WTC11 (cell line): ENCODE measurements at regions not wholly inside any gene's neighbourhood (a gene's known extent, or its start where the extent isn't known, plus 50 kb on each side); places are given as distances from the start of the nearest gene placed in this dataset.

Experiments used
- ATAC-seq: fragments of 200-7000 bp; cut with Tn5 transposase; 2 replicates; pipeline ENCODE4 v1.10.0; 2021; ENCODE audit warnings: mild to moderate bottlenecking, moderate library complexity
- CTCF ChIA-PET: fragments of 300-600 bp; sonication (Branson Sonifier 250); formaldehyde crosslinking; loops from one replicate; lab custom pipeline; 2021; ENCODE audit warnings: antibody characterized with exemption; lab: Charles Lee
- POLR2A ChIA-PET: fragments of 350-600 bp; sonication (Branson Sonifier 250); formaldehyde crosslinking; loops from one replicate; lab custom pipeline; 2021; ENCODE audit warnings: antibody characterized with exemption; lab: Charles Lee
- DNase-seq: peaks from one replicate; pipeline ENCODE4 v3.0.0; 2021; ENCODE audit warnings: low spot score
- H3K27ac Mint-ChIP-seq: 2 replicates; pipeline ENCODE4 v1.8.0; 2021; ENCODE audit warnings: mixed read lengths
- H3K27me3 Mint-ChIP-seq: 2 replicates; pipeline ENCODE4 v1.8.0; 2021; ENCODE audit warnings: low read depth, mild to moderate bottlenecking, moderate library complexity, mixed read lengths
- H3K36me3 Mint-ChIP-seq: 2 replicates; pipeline ENCODE4 v1.8.0; 2021; ENCODE audit warnings: mixed read lengths
- H3K4me1 Mint-ChIP-seq: 2 replicates; pipeline ENCODE4 v1.8.0; 2022; ENCODE audit warnings: mixed read lengths
- H3K4me3 Mint-ChIP-seq: 2 replicates; pipeline ENCODE4 v1.8.0; 2021; ENCODE audit warnings: mild to moderate bottlenecking, moderate library complexity, mixed read lengths
- H3K9me3 Mint-ChIP-seq: 2 replicates; pipeline ENCODE4 v1.8.0; 2021; ENCODE audit warnings: mixed read lengths
- AFF4 ChIP-seq: sonication (generic); formaldehyde crosslinking; IDR thresholded peaks from 2 replicates; pipeline ENCODE4 v1.8.1; 2023; ENCODE audit warnings: mild to moderate bottlenecking, missing genetic modification reagents, borderline replicate concordance
- ATF3 ChIP-seq: sonication (generic); formaldehyde crosslinking; conservative IDR thresholded peaks from 2 replicates; pipeline ENCODE4 v1.8.1; 2022; ENCODE audit warnings: mild to moderate bottlenecking, missing genetic modification reagents
- CDX4 ChIP-seq: fragments of 250-450 bp; sonication (Bioruptor Pico); IDR thresholded peaks from 2 replicates; pipeline ENCODE4 v1.9.0; 2021; ENCODE audit warnings: moderate library complexity, mild to moderate bottlenecking, inconsistent platforms, borderline replicate concordance
- CREB1 ChIP-seq: sonication (generic); formaldehyde crosslinking; IDR thresholded peaks from 2 replicates; pipeline ENCODE4 v1.8.0; 2023; ENCODE audit warnings: mild to moderate bottlenecking, missing genetic modification reagents
- E2F5 ChIP-seq: sonication (generic); formaldehyde crosslinking; IDR thresholded peaks from 2 replicates; pipeline ENCODE4 v1.8.1; 2022; ENCODE audit warnings: mild to moderate bottlenecking, moderate library complexity, missing genetic modification reagents
- ELF4 ChIP-seq: sonication (generic); formaldehyde crosslinking; IDR thresholded peaks from 2 replicates; pipeline ENCODE4 v1.8.1; 2022; ENCODE audit warnings: low read depth, mild to moderate bottlenecking, moderate library complexity, missing genetic modification reagents
- EMX1 ChIP-seq: fragments of 250-450 bp; sonication (Bioruptor Pico); IDR thresholded peaks from 2 replicates; pipeline ENCODE4 v1.8.0; 2021; ENCODE audit warnings: mild to moderate bottlenecking
- ESRRA ChIP-seq: sonication (generic); formaldehyde crosslinking; IDR thresholded peaks from 2 replicates; pipeline ENCODE4 v1.8.1; 2022; ENCODE audit warnings: mild to moderate bottlenecking, missing genetic modification reagents, borderline replicate concordance
- FOXK1 ChIP-seq: sonication (generic); formaldehyde crosslinking; IDR thresholded peaks from 2 replicates; pipeline ENCODE4 v1.8.0; 2022; ENCODE audit warnings: mild to moderate bottlenecking, moderate library complexity, missing genetic modification reagents
- GABPB1 ChIP-seq: sonication (generic); formaldehyde crosslinking; IDR thresholded peaks from 2 replicates; pipeline ENCODE4 v1.8.1; 2023; ENCODE audit warnings: mild to moderate bottlenecking, missing genetic modification reagents
- KAT7 ChIP-seq: sonication (generic); formaldehyde crosslinking; IDR thresholded peaks from 2 replicates; pipeline ENCODE4 v1.8.1; 2023; ENCODE audit warnings: missing genetic modification reagents, mild to moderate bottlenecking, borderline replicate concordance
- NFE2L1 ChIP-seq: sonication (generic); formaldehyde crosslinking; IDR thresholded peaks from 2 replicates; pipeline ENCODE4 v1.8.1; 2023; ENCODE audit warnings: missing genetic modification reagents
- NFYB ChIP-seq: sonication (generic); formaldehyde crosslinking; conservative IDR thresholded peaks from 2 replicates; pipeline ENCODE4 v1.8.0; 2022; ENCODE audit warnings: low read depth, missing genetic modification reagents
- OVOL2 ChIP-seq: fragments of 250-450 bp; sonication (Bioruptor Pico); IDR thresholded peaks from 2 replicates; pipeline ENCODE4 v1.9.0; 2021; ENCODE audit warnings: mild to moderate bottlenecking, borderline replicate concordance
- PREB ChIP-seq: sonication (generic); formaldehyde crosslinking; IDR thresholded peaks from 2 replicates; pipeline ENCODE4 v1.8.1; 2022; ENCODE audit warnings: mild to moderate bottlenecking, missing genetic modification reagents, moderate library complexity, borderline replicate concordance
- PRRX2 ChIP-seq: fragments of 250-450 bp; sonication (Bioruptor Pico); IDR thresholded peaks from 2 replicates; pipeline ENCODE4 v1.8.0; 2021; ENCODE audit warnings: mild to moderate bottlenecking
- RELA ChIP-seq: sonication (generic); formaldehyde crosslinking; IDR thresholded peaks from 2 replicates; pipeline ENCODE4 v1.8.1; 2022; ENCODE audit warnings: missing genetic modification reagents, mild to moderate bottlenecking, borderline replicate concordance
- RORB ChIP-seq: fragments of 250-450 bp; sonication (Bioruptor Pico); IDR thresholded peaks from 2 replicates; pipeline ENCODE4 v1.9.0; 2021; ENCODE audit warnings: mild to moderate bottlenecking
- SMAD3 ChIP-seq: sonication (generic); formaldehyde crosslinking; IDR thresholded peaks from 2 replicates; pipeline ENCODE4 v1.8.0; 2022; ENCODE audit warnings: missing genetic modification reagents, mild to moderate bottlenecking, borderline replicate concordance
- SMAD4 ChIP-seq: sonication (generic); formaldehyde crosslinking; IDR thresholded peaks from 2 replicates; pipeline ENCODE4 v1.8.0; 2022; ENCODE audit warnings: mild to moderate bottlenecking, missing genetic modification reagents
- SOX15 ChIP-seq: fragments of 250-450 bp; sonication (Bioruptor Pico); IDR thresholded peaks from 2 replicates; pipeline ENCODE4 v1.9.0; 2021; ENCODE audit warnings: mild to moderate bottlenecking
- STAT6 ChIP-seq: sonication (generic); formaldehyde crosslinking; conservative IDR thresholded peaks from 2 replicates; pipeline ENCODE4 v1.8.1; 2023; ENCODE audit warnings: mild to moderate bottlenecking, low read depth, missing genetic modification reagents, moderate library complexity
- TEAD1 ChIP-seq: sonication (generic); formaldehyde crosslinking; IDR thresholded peaks from 2 replicates; pipeline ENCODE4 v1.8.0; 2022; ENCODE audit warnings: mild to moderate bottlenecking, missing genetic modification reagents
- TP53 ChIP-seq: sonication (generic); formaldehyde crosslinking; IDR thresholded peaks from 2 replicates; pipeline ENCODE4 v1.8.1; 2023; ENCODE audit warnings: mild to moderate bottlenecking, missing genetic modification reagents
- USF1 ChIP-seq: sonication (generic); formaldehyde crosslinking; IDR thresholded peaks from 2 replicates; pipeline ENCODE4 v1.8.0; 2022; ENCODE audit warnings: mild to moderate bottlenecking, missing genetic modification reagents
- ZNF219 ChIP-seq: sonication (generic); formaldehyde crosslinking; IDR thresholded peaks from 2 replicates; pipeline ENCODE4 v1.8.0; 2023; ENCODE audit warnings: missing genetic modification reagents, mild to moderate bottlenecking, borderline replicate concordance

- TF ChIP-seq OVOL2, result no peak
- no peak for TF ChIP-seq SOX15 (CRISPR knock-in tag)
- TF ChIP-seq RORB (CRISPR knock-in tag), result no peak
- no peak for TF ChIP-seq SMAD4 (CRISPR knock-in tag)
- no peak for TF ChIP-seq CDX4 (CRISPR knock-in tag)
- no peak for TF ChIP-seq ZNF219 (CRISPR knock-in tag)
- no peak for TF ChIP-seq SMAD3
- no peak for TF ChIP-seq RELA (CRISPR knock-in tag)
- no peak for TF ChIP-seq NFE2L1 (CRISPR knock-in tag)
- no peak for TF ChIP-seq E2F5 (CRISPR knock-in tag)
- TF ChIP-seq STAT6 (CRISPR knock-in tag), result no peak
Measured at GRCh38 chr1:201673915-201674314, 135.0 kb downstream of the NAV1 start (continued).

GRCh38 chr1:201675143-201675542 lies 136.2 kb downstream of the NAV1 start:
- Mint-ChIP-seq H3K27ac (peak overlapping the region; percentile 84), H3K9me3 (peaks cover 3% of the 10 kb centered on the region), H3K4me3 (no peak overlapping the region), H3K4me1 (peaks cover 59% of the 10 kb centered on the region), H3K36me3 (peaks cover 3% of the 10 kb centered on the region), H3K27me3 (no peaks in the 10 kb centered on the region)
- ChIA-PET CTCF (interaction anchor here (0.6 kb wide), 1 partner anchor 36 kb away, joined by 4 read pairs; no protein-coding TSS in a partner anchor), POLR2A (no interaction called here)
- no peak for ATAC-seq
- DNase-seq, result no peak
- TF ChIP-seq PRRX2 (no peak), EMX1 (no peak), FOXK1 (CRISPR knock-in tag) (no peak), USF1 (no peak), NFYB (CRISPR knock-in tag) (no peak)

- ChIA-PET POLR2A (interaction anchor here (0.9 to 1.5 kb wide), 4 partner anchors 24 to 67 kb away, joined by 3 to 10 read pairs (median 4); no protein-coding TSS in a partner anchor), CTCF (interaction anchor here (0.8 to 2.5 kb wide), 17 partner anchors 9 to 241 kb away, joined by 3 to 15 read pairs (median 5); no protein-coding TSS in a partner anchor)
- DNase-seq, result peak; percentile 50
- Mint-ChIP-seq H3K27me3 (no peaks in the 10 kb centered on the region), H3K36me3 (peaks cover 6% of the 10 kb centered on the region), H3K4me3 (peak overlapping the region; percentile 14; the same call in 1 of the 2 replicates), H3K4me1 (peaks cover 66% of the 10 kb centered on the region), H3K9me3 (peaks cover 3% of the 10 kb centered on the region), H3K27ac (peak overlapping the region; percentile 84)
- peak; percentile 66 for ATAC-seq
- no peak for TF ChIP-seq KAT7
- no peak for TF ChIP-seq PREB (CRISPR knock-in tag)
- TF ChIP-seq CREB1 (CRISPR knock-in tag), result no peak
- TF ChIP-seq GABPB1 (CRISPR knock-in tag), result no peak
- no peak for TF ChIP-seq TP53
- no peak for TF ChIP-seq NFYB (CRISPR knock-in tag)
- no peak for TF ChIP-seq ELF4 (CRISPR knock-in tag)
- TF ChIP-seq AFF4 (CRISPR knock-in tag), result no peak
- TF ChIP-seq TEAD1 (CRISPR knock-in tag), result no peak
- TF ChIP-seq ESRRA (CRISPR knock-in tag), result no peak
- no peak for TF ChIP-seq ATF3 (CRISPR knock-in tag)
Measured at GRCh38 chr1:201676197-201676596, 137.3 kb downstream of the NAV1 start.
